GM23338 (cell line): ENCODE measurements at regions not wholly inside any gene's neighbourhood (a gene's known extent, or its start where the extent isn't known, plus 50 kb on each side); places are given as distances from the start of the nearest gene placed in this dataset.

Experiments used
- CREB1 ChIP-seq: fragments of 250-450 bp; sonication (Bioruptor Pico); IDR thresholded peaks from 2 replicates; pipeline ENCODE4 v1.5.0; 2020; ENCODE audit warnings: low read depth, mild to moderate bottlenecking, moderate library complexity
- ETS1 ChIP-seq: IDR thresholded peaks from 2 replicates; pipeline ENCODE4 v1.6.1; 2016; ENCODE audit warnings: antibody characterized with exemption
- EZH2 ChIP-seq: fragments of 200-600 bp; sonication (generic); IDR thresholded peaks from one replicate; pipeline ENCODE4 v1.8.0; 2017; ENCODE audit warnings: antibody characterized with exemption, mild to moderate bottlenecking, low read depth; ENCODE audit not compliant: unreplicated experiment
- EZH2phosphoT487 ChIP-seq: fragments of 200-600 bp; sonication (generic); IDR thresholded peaks from one replicate; pipeline ENCODE4 v1.8.1; 2018; ENCODE audit warnings: antibody characterized with exemption; ENCODE audit not compliant: unreplicated experiment
- POLR2AphosphoS5 ChIP-seq: IDR thresholded peaks from 2 replicates; pipeline ENCODE4 v1.6.1; 2016; ENCODE audit warnings: antibody characterized with exemption, low read depth
- STAT1 ChIP-seq: IDR thresholded peaks from one replicate; pipeline ENCODE4 v1.6.1; 2016; ENCODE audit warnings: antibody characterized with exemption; ENCODE audit not compliant: unreplicated experiment
- ZNF331 ChIP-seq: fragments of 250-450 bp; sonication (Bioruptor Pico); IDR thresholded peaks from 2 replicates; pipeline ENCODE4 v1.5.0; 2020; ENCODE audit warnings: low read depth, mild to moderate bottlenecking, moderate library complexity
- ZNF462 ChIP-seq: fragments of 250-450 bp; sonication (Bioruptor Pico); IDR thresholded peaks from 2 replicates; pipeline ENCODE4 v1.5.0; 2020; ENCODE audit warnings: mild to moderate bottlenecking, moderate library complexity
- TF ChIP-seq, protein P1 (sequence below): IDR thresholded peaks from one replicate; pipeline ENCODE4 v1.6.1; 2018; ENCODE audit warnings: antibody characterized with exemption; ENCODE audit not compliant: unreplicated experiment
- TF ChIP-seq, protein P2 (sequence below), 2 experiments: fragments of 200-600 bp in 1 of 2; sonication (generic) in 1 of 2; conservative IDR thresholded peaks; 2 replicates each; pipeline versions ENCODE4 v1.5.1 to v1.6.1; 2016 to 2017; ENCODE audit warnings: antibody characterized with exemption in 2 of 2, low read depth in 2 of 2, mild to moderate bottlenecking in 2 of 2, moderate library complexity in 1 of 2

GRCh38 chr4:114088481-114088880 lies 109.0 kb upstream of the ARSJ start (continued):
- no peak for TF ChIP-seq ZNF462 (CRISPR knock-in tag)
- no peak for TF ChIP-seq POLR2AphosphoS5
- TF ChIP-seq, protein P1, sequence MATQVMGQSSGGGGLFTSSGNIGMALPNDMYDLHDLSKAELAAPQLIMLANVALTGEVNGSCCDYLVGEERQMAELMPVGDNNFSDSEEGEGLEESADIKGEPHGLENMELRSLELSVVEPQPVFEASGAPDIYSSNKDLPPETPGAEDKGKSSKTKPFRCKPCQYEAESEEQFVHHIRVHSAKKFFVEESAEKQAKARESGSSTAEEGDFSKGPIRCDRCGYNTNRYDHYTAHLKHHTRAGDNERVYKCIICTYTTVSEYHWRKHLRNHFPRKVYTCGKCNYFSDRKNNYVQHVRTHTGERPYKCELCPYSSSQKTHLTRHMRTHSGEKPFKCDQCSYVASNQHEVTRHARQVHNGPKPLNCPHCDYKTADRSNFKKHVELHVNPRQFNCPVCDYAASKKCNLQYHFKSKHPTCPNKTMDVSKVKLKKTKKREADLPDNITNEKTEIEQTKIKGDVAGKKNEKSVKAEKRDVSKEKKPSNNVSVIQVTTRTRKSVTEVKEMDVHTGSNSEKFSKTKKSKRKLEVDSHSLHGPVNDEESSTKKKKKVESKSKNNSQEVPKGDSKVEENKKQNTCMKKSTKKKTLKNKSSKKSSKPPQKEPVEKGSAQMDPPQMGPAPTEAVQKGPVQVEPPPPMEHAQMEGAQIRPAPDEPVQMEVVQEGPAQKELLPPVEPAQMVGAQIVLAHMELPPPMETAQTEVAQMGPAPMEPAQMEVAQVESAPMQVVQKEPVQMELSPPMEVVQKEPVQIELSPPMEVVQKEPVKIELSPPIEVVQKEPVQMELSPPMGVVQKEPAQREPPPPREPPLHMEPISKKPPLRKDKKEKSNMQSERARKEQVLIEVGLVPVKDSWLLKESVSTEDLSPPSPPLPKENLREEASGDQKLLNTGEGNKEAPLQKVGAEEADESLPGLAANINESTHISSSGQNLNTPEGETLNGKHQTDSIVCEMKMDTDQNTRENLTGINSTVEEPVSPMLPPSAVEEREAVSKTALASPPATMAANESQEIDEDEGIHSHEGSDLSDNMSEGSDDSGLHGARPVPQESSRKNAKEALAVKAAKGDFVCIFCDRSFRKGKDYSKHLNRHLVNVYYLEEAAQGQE: no peak
- TF ChIP-seq ZNF331: no peak
- TF ChIP-seq ETS1: no peak
- TF ChIP-seq, protein P2, sequence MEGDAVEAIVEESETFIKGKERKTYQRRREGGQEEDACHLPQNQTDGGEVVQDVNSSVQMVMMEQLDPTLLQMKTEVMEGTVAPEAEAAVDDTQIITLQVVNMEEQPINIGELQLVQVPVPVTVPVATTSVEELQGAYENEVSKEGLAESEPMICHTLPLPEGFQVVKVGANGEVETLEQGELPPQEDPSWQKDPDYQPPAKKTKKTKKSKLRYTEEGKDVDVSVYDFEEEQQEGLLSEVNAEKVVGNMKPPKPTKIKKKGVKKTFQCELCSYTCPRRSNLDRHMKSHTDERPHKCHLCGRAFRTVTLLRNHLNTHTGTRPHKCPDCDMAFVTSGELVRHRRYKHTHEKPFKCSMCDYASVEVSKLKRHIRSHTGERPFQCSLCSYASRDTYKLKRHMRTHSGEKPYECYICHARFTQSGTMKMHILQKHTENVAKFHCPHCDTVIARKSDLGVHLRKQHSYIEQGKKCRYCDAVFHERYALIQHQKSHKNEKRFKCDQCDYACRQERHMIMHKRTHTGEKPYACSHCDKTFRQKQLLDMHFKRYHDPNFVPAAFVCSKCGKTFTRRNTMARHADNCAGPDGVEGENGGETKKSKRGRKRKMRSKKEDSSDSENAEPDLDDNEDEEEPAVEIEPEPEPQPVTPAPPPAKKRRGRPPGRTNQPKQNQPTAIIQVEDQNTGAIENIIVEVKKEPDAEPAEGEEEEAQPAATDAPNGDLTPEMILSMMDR (conservative IDR thresholded peaks at IDR 0.05; ENCODE audit: low read depth in 2 of 2): no peak
- TF ChIP-seq EZH2: no peak
- no peak for TF ChIP-seq STAT1
- TF ChIP-seq EZH2phosphoT487: no peak
- TF ChIP-seq CREB1 (CRISPR knock-in tag): no peak
